Activated CD4-positive, alpha-beta T cell treated with anti-CD3 and anti-CD28 coated beads, Interleukin-2, amount 10 ng/mL, durations not matched to agents 24 days and 14 days (primary cell): ENCODE measurements at regions not wholly inside any gene's neighbourhood (a gene's known extent, or its start where the extent isn't known, plus 50 kb on each side); places are given as distances from the start of the nearest gene placed in this dataset.
"Not testable (repeated sequence)": the region's sequence is repeated elsewhere in the genome, so short reads cannot be mapped to it uniquely, and the experiment has no call there.

Experiments
- DNase-seq: peaks from one replicate; pipeline ENCODE4 v3.0.0; 2022
- H3K27ac Mint-ChIP-seq: one replicate; pipeline ENCODE4 v1.8.0; 2022; ENCODE audit warnings: mild to moderate bottlenecking, mixed read lengths
- H3K27me3 Mint-ChIP-seq: one replicate; pipeline ENCODE4 v1.8.0; 2022; ENCODE audit warnings: mixed read lengths
- H3K36me3 Mint-ChIP-seq: one replicate; pipeline ENCODE4 v1.8.0; 2022; ENCODE audit warnings: low read depth, mild to moderate bottlenecking, mixed read lengths
- H3K4me1 Mint-ChIP-seq: one replicate; pipeline ENCODE4 v1.8.0; 2021; ENCODE audit warnings: mixed read lengths
- H3K4me3 Mint-ChIP-seq: one replicate; pipeline ENCODE4 v1.8.0; 2022; ENCODE audit warnings: mild to moderate bottlenecking, moderate library complexity, mixed read lengths
- H3K9me3 Mint-ChIP-seq: one replicate; pipeline ENCODE4 v1.8.0; 2021; ENCODE audit warnings: mixed read lengths
- intact Hi-C: fragments of 100-400 bp; cut with micrococcal nuclease; formaldehyde crosslinking; loops from one replicate; pipeline ENCODE4 v1.15.1; 2023

DNA sequence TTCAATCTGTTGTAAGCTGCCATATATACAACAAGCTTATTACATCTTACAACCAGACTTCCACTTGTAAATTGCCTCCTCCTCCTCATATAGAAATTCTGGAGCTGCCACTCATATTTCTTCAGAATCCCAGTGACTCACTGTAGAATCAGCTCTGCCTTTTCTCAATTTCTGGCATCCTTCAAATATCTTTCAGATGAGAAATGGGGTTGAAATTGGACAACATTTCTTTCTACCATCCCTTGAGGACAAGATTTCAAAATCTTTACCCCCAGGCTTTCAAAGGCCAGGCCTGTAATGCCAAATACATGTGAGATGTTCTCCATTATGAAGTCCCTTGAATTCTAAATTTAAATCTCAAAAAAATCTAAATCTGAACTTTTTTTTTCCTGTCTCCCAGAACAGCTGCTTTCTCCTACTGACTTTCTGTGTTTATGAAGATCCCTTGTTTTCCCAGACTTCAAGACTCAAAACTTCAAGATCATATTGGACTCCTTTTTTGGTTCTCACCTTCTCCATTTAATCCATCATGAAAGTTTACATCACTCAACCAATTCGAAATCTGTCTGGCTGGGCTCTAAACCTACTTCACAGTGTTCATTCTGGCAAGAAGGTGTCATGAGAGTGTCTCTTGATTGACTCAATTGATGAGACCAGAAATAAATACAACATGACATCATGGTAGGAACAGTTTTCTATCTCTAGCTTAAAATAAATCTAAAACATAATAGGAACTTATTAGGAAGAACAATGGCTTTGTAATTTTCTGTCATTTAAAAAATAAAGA lies 109.8 kb downstream of the HMHB1 start:
- Mint-ChIP-seq H3K27ac (no peak overlapping the region), H3K4me3 (no peak overlapping the region), H3K4me1 (peaks cover 15% of the 10 kb centered on the region), H3K9me3 (peaks cover 3% of the 10 kb centered on the region), H3K27me3 (peaks cover 3% of the 10 kb centered on the region), H3K36me3 (no peaks in the 10 kb centered on the region)
- intact Hi-C loops = no loop called here
- no peak for DNase-seq

DNA sequence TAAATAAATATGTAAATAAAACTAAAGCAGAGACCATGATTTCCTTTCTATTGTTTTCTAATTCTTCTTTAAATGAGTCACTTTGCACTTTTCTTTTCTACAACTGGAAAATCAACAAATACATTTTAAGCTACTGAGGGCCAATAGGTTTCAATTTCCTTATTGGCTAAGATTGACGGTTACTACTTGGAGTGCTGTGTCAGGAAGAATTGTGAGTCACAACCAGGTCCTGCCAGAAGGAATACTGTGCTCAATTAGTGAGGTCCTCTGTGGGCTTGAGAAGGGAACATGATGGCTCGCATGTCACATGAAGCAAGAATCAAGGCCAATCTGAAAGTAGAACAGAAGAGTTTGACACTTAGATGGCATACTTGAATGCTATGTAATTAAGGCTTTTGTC lies 110.8 kb downstream of the HMHB1 start:
- Mint-ChIP-seq H3K27ac (no peak overlapping the region), H3K4me1 (peaks cover 15% of the 10 kb centered on the region), H3K36me3 (no peaks in the 10 kb centered on the region), H3K4me3 (no peak overlapping the region), H3K27me3 (peaks cover 2% of the 10 kb centered on the region), H3K9me3 (peaks cover 3% of the 10 kb centered on the region)
- intact Hi-C loops = no loop called here
- no peak for DNase-seq

DNA sequence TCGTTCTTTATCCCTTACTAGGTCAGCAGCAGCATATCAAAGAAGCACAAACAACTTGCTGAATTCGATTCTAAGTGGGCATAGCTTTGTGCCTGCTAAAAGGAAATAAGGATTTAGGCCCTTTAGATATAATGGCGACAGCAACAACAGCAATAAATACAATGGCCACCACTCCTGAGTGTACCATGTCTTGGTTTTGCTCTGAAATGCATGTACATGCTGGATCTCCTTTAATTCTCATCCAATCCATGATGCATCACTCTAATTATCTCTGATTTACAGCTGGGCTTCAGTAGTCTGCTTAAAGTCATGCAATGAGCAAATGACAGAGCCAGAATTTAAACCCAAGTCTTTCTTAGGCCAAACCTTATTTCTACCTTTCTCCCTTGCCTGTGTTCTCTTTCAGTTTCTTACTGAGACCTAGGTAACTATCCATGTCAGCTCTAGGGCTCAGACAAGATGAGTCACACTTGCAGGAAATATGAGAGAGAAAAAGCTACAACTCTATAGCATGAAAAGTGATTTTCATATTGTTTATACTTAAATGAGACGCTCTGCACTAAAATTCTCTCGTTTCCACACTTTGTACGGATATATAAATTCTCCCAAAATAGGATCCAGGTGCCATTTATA lies 111.8 kb downstream of the HMHB1 start:
- Mint-ChIP-seq H3K36me3 (no peaks in the 10 kb centered on the region), H3K4me3 (no peak overlapping the region), H3K4me1 (peaks cover 15% of the 10 kb centered on the region), H3K27ac (no peak overlapping the region), H3K9me3 (peaks cover 6% of the 10 kb centered on the region), H3K27me3 (no peaks in the 10 kb centered on the region)
- no peak for DNase-seq
- intact Hi-C loops = no loop called here

DNA sequence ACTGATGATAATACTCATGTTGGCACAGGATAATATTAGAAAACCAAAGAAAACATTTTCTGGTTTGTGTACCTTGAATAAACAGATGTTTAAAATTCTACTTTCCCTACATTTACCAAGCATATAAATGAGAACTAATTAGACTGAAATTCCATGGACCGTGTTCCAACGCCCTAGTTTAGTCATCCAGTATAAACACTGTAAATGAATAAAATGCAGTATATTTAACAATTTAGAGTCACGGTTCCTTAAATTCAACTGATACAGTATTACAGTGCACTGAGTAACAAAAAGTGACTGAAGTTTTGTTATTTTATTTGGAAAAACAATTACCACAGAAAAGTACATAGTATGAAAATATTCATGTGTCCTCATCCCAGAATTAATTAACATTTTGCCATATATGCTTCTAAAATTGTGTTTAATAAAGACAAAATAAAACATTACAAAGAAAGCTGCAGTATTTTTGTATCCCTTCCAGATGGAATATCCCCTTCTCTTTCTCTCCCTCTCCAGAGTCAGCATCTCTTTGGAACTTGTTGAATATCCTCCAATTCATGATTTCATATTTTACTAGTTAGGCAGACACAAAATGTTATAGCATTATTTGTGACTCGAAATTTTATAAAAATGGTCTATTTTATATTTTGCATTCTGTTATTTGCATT lies 112.5 kb downstream of the HMHB1 start:
- Mint-ChIP-seq H3K27me3 (no peaks in the 10 kb centered on the region), H3K4me1 (peaks cover 15% of the 10 kb centered on the region), H3K36me3 (no peaks in the 10 kb centered on the region), H3K4me3 (no peak overlapping the region), H3K9me3 (peaks cover 6% of the 10 kb centered on the region), H3K27ac (no peak overlapping the region)
- intact Hi-C loops = no loop called here
- no peak for DNase-seq

DNA sequence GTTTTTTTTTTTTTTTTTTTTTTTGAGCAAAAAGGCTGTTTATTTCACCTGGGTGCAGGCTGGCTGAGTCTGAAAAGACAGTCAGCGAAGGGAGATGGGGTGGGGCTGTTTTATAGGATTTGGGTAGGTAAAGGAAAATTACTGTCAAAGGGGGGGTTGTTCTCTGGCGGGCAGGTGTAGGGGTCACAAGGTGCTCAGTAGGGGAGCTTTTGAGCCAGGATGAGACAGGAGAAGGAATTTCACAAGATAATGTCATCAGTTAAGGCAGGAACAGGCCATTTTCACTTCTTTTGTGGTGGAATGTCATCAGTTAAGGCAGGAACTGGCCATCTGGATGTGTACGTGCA lies 113.0 kb downstream of the HMHB1 start:
- H3K4me1 Mint-ChIP-seq = peaks cover 15% of the 10 kb centered on the region
- H3K4me3 Mint-ChIP-seq, DNase-seq, H3K36me3 Mint-ChIP-seq, intact Hi-C loops, H3K9me3 Mint-ChIP-seq, H3K27me3 Mint-ChIP-seq, H3K27ac Mint-ChIP-seq: not testable (repeated sequence)

DNA sequence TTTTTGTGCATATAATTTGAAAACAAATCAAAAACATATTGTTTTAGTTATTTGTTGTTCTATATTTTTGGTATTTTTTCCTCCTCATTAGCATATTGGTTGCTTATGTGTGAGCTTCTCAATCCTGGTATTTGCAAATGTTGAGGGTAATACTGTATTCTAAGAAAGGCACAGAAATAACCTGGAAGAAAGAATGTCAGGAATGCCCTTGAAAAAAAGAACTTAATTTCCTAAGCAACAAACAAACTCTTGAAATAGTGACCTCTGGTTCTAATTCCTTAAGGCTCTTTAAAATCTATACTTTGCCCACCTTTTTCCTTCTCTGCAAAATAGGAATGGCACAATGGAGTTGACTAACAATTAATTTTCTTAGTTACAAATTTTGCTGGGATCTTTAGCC lies 117.5 kb downstream of the HMHB1 start:
- Mint-ChIP-seq H3K36me3 (no peaks in the 10 kb centered on the region), H3K4me3 (no peak overlapping the region), H3K4me1 (no peaks in the 10 kb centered on the region), H3K9me3 (peaks cover 14% of the 10 kb centered on the region), H3K27ac (no peak overlapping the region), H3K27me3 (no peaks in the 10 kb centered on the region)
- intact Hi-C loops = no loop called here
- DNase-seq = no peak

DNA sequence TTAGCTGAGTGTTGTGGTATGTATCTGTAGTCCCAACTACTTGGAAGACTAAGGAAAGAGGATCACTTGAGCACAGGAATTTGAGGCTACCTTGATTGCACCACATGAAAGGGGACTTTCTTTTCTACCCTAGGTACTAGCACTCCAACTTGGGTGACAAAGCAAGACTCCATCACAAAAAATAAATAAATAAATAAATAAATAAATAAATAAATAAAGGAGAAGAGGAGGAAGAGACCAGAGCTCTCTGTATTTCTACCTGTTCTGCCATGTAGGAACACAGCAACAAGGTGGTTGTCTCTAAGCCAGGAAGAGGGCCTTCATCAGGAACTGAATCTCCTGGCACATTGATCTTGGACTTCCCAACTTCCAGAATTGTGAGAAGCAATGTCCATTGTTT lies 118.6 kb downstream of the HMHB1 start:
- peaks cover 19% of the 10 kb centered on the region for H3K9me3 Mint-ChIP-seq
- DNase-seq = no peak
- H3K36me3 Mint-ChIP-seq = peaks cover 1% of the 10 kb centered on the region
- intact Hi-C loops = no loop called here
- H3K4me1 Mint-ChIP-seq = no peaks in the 10 kb centered on the region
- H3K4me3 Mint-ChIP-seq = no peak overlapping the region
- no peak overlapping the region for H3K27ac Mint-ChIP-seq
- peaks cover 2% of the 10 kb centered on the region for H3K27me3 Mint-ChIP-seq

DNA sequence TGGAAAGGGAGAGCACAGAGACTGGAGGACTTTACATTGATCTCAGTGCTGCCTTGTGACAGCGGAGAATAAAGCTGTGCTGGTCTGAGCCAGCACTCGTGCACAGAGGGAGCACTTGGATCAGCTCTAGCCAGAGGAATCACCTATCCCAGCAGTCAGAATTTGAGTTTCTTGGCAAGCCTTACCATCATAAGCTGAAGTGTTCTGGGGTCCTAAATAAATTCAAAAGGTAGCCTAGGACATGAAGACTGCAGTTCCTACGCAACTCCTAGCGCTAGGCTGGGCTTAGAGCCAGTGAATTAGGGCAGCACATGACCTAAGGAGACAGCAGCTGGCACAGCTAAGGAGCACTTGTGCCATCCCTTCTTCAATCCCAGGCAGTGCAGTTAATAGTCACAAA lies 119.5 kb downstream of the HMHB1 start:
- intact Hi-C loops = no loop called here
- Mint-ChIP-seq H3K27me3 (peaks cover 2% of the 10 kb centered on the region), H3K4me3 (no peak overlapping the region), H3K27ac (no peak overlapping the region), H3K9me3 (peaks cover 25% of the 10 kb centered on the region), H3K4me1 (no peaks in the 10 kb centered on the region), H3K36me3 (peaks cover 1% of the 10 kb centered on the region)
- no peak for DNase-seq

DNA sequence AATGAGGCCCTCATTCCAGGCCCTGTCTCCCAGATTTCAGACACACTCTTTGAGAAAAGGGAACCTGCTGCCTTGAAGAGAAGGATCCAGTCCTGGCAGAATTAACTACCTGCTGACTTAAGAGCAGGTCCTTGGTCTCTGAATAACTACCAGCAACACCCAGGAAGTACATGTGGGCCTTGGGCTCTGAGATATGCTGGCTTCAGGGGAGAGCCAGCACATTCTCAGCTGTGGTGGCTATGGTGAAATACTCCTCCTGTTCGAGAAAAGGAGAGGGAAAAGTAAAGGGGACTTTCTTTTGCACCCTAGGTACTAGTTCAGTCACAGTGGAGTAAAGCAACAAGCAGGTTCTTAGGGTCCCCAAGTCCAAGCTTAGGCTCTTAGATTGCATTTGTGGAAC lies 120.0 kb downstream of the HMHB1 start:
- peaks cover 1% of the 10 kb centered on the region for H3K36me3 Mint-ChIP-seq
- no peak for DNase-seq
- peaks cover 2% of the 10 kb centered on the region for H3K27me3 Mint-ChIP-seq
- no peaks in the 10 kb centered on the region for H3K4me1 Mint-ChIP-seq
- no peak overlapping the region for H3K4me3 Mint-ChIP-seq
- H3K27ac Mint-ChIP-seq = no peak overlapping the region
- H3K9me3 Mint-ChIP-seq = peaks cover 25% of the 10 kb centered on the region
- intact Hi-C loops = no loop called here

DNA sequence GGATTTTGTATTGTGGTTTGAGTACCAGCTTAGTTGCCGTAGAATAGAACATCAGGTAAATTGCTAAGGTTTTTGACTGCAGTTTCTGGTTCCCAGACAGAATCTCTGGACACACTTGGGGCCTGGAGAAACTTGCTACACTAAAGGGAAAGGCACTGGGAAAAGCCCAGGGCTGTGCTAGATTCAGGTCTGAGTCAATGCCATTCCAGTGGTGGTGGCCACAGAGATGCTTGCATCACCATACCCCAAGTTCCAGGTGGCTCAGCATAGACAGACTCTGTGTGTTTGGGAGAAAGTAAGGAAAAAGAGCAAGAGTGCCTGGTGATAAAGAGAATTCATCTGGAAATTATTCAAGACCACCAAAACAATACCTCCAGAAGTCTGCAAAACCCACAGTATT lies 120.6 kb downstream of the HMHB1 start:
- H3K36me3 Mint-ChIP-seq = peaks cover 1% of the 10 kb centered on the region
- intact Hi-C loops = no loop called here
- H3K27ac Mint-ChIP-seq = no peak overlapping the region
- peaks cover 2% of the 10 kb centered on the region for H3K27me3 Mint-ChIP-seq
- no peak for DNase-seq
- H3K4me3 Mint-ChIP-seq = no peak overlapping the region
- no peaks in the 10 kb centered on the region for H3K4me1 Mint-ChIP-seq
- peaks cover 25% of the 10 kb centered on the region for H3K9me3 Mint-ChIP-seq

DNA sequence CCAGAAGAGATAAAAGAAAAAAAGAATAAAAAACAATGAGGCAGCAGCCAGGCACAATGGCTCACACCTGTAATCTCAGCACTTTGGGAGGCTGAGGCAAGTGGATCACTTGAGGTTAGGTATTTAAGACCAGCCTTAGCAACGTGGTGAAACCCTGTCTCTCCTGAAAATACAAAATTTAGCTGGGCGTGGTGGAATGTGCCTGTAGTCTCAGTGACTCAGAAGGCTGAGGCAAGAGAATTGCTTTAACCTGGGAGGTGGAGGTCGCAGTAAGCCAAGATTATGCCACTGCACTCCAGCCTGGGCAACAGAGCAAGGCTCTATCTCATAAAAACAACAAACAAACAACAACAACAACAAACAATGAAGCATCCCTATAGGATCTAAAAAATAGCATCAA lies 121.5 kb downstream of the HMHB1 start:
- intact Hi-C loops = no loop called here
- peaks cover 1% of the 10 kb centered on the region for H3K36me3 Mint-ChIP-seq
- H3K27ac Mint-ChIP-seq = no peak overlapping the region
- no peak overlapping the region for H3K4me3 Mint-ChIP-seq
- DNase-seq = no peak
- no peaks in the 10 kb centered on the region for H3K4me1 Mint-ChIP-seq
- peaks cover 23% of the 10 kb centered on the region for H3K9me3 Mint-ChIP-seq
- peaks cover 2% of the 10 kb centered on the region for H3K27me3 Mint-ChIP-seq

DNA sequence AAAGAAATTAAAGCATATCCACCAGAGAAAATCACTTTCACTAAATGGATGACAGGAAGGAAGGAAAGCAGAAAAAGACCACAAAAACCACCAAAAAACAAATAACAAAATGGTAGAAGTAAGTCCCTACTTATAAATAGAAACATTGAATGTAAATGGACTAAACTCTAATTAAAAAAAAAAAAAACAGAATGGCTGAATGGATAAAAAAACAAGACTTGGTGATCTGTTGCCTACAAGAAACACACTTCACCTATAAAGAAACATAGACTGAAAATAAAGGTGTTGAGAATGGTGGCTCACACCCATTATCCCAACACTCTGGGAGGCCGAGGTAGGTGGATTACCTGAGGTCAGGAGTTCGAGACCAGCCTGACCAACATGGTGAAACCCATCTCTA lies 122.9 kb downstream of the HMHB1 start:
- Mint-ChIP-seq H3K27me3 (peaks cover 2% of the 10 kb centered on the region), H3K4me1 (no peaks in the 10 kb centered on the region), H3K9me3 (peaks cover 26% of the 10 kb centered on the region), H3K36me3 (peaks cover 1% of the 10 kb centered on the region), H3K4me3 (no peak overlapping the region), H3K27ac (no peak overlapping the region)
- DNase-seq = no peak
- intact Hi-C loops = no loop called here

DNA sequence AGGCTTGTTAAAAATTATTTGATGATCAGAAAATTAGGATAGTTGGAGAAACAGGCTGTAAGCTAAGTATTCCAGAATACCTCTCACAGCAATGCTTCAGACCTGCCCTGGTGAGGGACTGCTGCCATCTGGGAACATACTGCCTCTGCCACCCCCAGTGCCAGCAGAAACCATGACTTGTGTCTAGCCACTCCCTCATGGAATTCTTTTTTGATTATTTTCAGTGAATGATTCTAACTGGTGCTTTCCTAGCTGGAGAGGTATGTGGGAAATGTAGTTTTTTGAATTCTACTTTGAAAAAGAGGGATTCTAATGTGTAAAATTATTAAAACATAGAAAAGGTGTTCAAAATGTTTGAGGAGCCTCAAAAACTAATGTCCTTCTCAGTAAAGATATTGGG lies 126.3 kb downstream of the HMHB1 start:
- intact Hi-C loops = no loop called here
- peaks cover 1% of the 10 kb centered on the region for H3K4me1 Mint-ChIP-seq

DNA sequence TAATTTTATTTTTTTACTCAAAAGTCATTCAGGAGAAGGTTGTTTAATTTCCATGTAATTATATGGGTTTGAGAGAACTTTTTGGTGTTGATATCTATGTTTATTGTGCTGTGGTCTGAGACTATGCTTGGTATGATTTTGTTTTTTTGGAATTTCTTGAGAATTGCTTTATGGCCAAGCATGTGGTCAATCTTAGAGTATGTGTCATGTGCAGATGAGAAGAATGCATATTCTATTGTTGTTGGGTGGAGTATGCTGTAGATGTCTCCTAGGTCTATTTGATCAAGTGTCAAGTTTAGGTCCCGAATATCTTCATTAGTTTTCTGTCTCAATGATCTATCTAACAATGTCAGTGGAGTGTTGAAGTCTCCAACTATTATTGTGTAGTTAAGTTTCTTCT lies 134.9 kb downstream of the HMHB1 start:
- Mint-ChIP-seq H3K27ac (no peak overlapping the region), H3K9me3 (peaks cover 28% of the 10 kb centered on the region), H3K36me3 (no peaks in the 10 kb centered on the region), H3K4me1 (no peaks in the 10 kb centered on the region), H3K27me3 (peaks cover 14% of the 10 kb centered on the region), H3K4me3 (no peak overlapping the region)
- DNase-seq = no peak
- intact Hi-C loops = no loop called here

More for the DNA sequence above, 126.3 kb downstream of the HMHB1 start:
- H3K4me3 Mint-ChIP-seq = no peak overlapping the region
- peaks cover 2% of the 10 kb centered on the region for H3K27me3 Mint-ChIP-seq
- DNase-seq = no peak
- H3K27ac Mint-ChIP-seq = no peak overlapping the region
- H3K36me3 Mint-ChIP-seq = peaks cover 1% of the 10 kb centered on the region
- H3K9me3 Mint-ChIP-seq = peaks cover 28% of the 10 kb centered on the region
